ENCODE measurements at regions not wholly inside any gene's neighbourhood (a gene's known extent, or its start where the extent isn't known, plus 50 kb on each side); places are given as distances from the start of the nearest gene placed in this dataset.

- no peak for TF ChIP-seq CTCF (IDR thresholded peaks at IDR 0.05)
- Mint-ChIP-seq H3K36me3 (ENCODE audit: low read depth) (no peaks in the 10 kb centered on the region), H3K27me3 (no peaks in the 10 kb centered on the region), H3K4me3 (no peak overlapping the region), H3K9me3 (no peaks in the 10 kb centered on the region), H3K4me1 (no peaks in the 10 kb centered on the region), H3K27ac (no peak overlapping the region)
- intact Hi-C loops (cut with micrococcal nuclease), result no loop called here
- ChIA-PET CTCF (no interaction called here), POLR2A (no interaction called here)
- no peak for ATAC-seq (ENCODE audit: low read depth)
- DNase-seq, result no peak
Observed at GRCh38 chr7:123401295-123401694, 133.1 kb downstream of the IQUB start.

GRCh38 chr7:123400196-123400595 is 134.2 kb downstream of the IQUB start:
- Mint-ChIP-seq H3K4me1 (no peaks in the 10 kb centered on the region), H3K4me3 (no peak overlapping the region), H3K27me3 (no peaks in the 10 kb centered on the region), H3K27ac (no peak overlapping the region), H3K9me3 (no peaks in the 10 kb centered on the region), H3K36me3 (ENCODE audit: low read depth) (no peaks in the 10 kb centered on the region)
- TF ChIP-seq CTCF (IDR thresholded peaks at IDR 0.05), result no peak
- intact Hi-C loops (cut with micrococcal nuclease), result no loop called here
- CTCF ChIA-PET, result no interaction called here
- ATAC-seq (ENCODE audit: low read depth), result no peak
- no peak for DNase-seq
- POLR2A ChIA-PET, result no interaction called here

DNA sequence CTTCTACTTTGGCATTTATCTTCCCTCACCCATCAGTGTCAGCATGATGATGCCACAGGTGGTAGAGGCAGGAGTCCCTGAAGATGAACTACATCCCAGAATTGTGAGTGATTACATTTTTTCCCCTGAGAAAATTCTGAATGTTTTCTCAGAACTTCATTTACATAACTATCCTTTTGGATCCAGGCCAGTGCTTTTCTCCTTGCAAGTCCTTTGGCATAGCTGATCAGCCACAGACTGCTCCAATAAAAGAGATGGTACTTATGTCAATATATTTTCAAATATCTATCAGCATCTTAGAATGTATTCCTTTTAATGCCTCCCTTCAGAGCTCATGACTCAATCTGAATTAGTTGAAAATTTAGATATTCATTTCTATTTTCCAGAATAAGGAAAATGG is 135.5 kb downstream of the IQUB start:
- CTCF ChIA-PET, result no interaction called here
- intact Hi-C loops (cut with micrococcal nuclease), result no loop called here
- POLR2A ChIA-PET, result no interaction called here

GRCh38 chr7:123397746-123398338 is 136.6 kb downstream of the IQUB start:
- intact Hi-C loops (cut with micrococcal nuclease), result no loop called here
- ATAC-seq (ENCODE audit: low read depth) (no peak), DNase-seq (no peak)
- Mint-ChIP-seq H3K27me3 (no peaks in the 10 kb centered on the region), H3K36me3 (ENCODE audit: low read depth) (no peaks in the 10 kb centered on the region), H3K4me3 (no peak overlapping the region), H3K4me1 (no peaks in the 10 kb centered on the region), H3K9me3 (no peaks in the 10 kb centered on the region), H3K27ac (no peak overlapping the region)
- no peak for TF ChIP-seq CTCF (IDR thresholded peaks at IDR 0.05)
- POLR2A ChIA-PET, result no interaction called here
- CTCF ChIA-PET, result no interaction called here

More for the DNA sequence above, 135.5 kb downstream of the IQUB start:
- Mint-ChIP-seq H3K4me3 (no peak overlapping the region), H3K36me3 (ENCODE audit: low read depth) (no peaks in the 10 kb centered on the region), H3K9me3 (no peaks in the 10 kb centered on the region), H3K27ac (no peak overlapping the region), H3K4me1 (no peaks in the 10 kb centered on the region), H3K27me3 (no peaks in the 10 kb centered on the region)
- DNase-seq, result no peak
- no peak for TF ChIP-seq CTCF (IDR thresholded peaks at IDR 0.05)
- no peak for ATAC-seq (ENCODE audit: low read depth)

DNA sequence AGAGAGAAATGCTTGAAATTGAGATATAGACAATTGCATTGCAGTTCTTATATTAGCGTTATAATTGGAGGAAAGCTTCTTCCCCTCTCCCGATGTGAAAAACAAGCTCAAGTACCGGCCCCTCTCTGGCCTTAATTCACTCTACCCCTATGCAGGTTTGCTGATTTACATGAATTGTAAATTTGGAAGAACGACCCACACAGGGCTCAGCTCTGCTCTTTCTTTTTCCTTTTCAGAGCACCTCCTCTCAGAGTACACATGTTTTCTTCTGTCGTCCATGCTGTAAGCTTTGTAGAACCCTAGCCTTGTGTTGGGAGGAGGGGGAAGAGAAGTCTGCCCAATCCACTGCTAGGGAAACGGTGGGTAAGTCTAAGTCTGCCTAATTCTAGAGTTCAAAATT is 140.8 kb downstream of the IQUB start:
- H3K4me1 Mint-ChIP-seq, result no peaks in the 10 kb centered on the region
- no peaks in the 10 kb centered on the region for H3K9me3 Mint-ChIP-seq
- no peak overlapping the region for H3K27ac Mint-ChIP-seq
- no peaks in the 10 kb centered on the region for H3K36me3 Mint-ChIP-seq (ENCODE audit: low read depth)
- ChIA-PET CTCF (no interaction called here), POLR2A (no interaction called here)
- H3K4me3 Mint-ChIP-seq, result no peak overlapping the region
- intact Hi-C loops (cut with micrococcal nuclease), result no loop called here
- no peak for TF ChIP-seq CTCF (IDR thresholded peaks at IDR 0.05)
- H3K27me3 Mint-ChIP-seq, result no peaks in the 10 kb centered on the region
- DNase-seq, result no peak
- ATAC-seq (ENCODE audit: low read depth), result no peak
